22Rv1 (cell line): ENCODE measurements at regions not wholly inside any gene's neighbourhood (a gene's known extent, or its start where the extent isn't known, plus 50 kb on each side); places are given as distances from the start of the nearest gene placed in this dataset.

ENCODE experiments used
- ZFX ChIP-seq: fragments of 450-650 bp; IDR thresholded peaks from 2 replicates; pipeline ENCODE4 v1.6.1; 2017; ENCODE audit warnings: antibody characterized with exemption, borderline replicate concordance
- TF ChIP-seq, protein P1 (sequence below): fragments of 450-650 bp; IDR thresholded peaks from 2 replicates; pipeline ENCODE4 v1.5.1; 2017; ENCODE audit warnings: mild to moderate bottlenecking

DNA sequence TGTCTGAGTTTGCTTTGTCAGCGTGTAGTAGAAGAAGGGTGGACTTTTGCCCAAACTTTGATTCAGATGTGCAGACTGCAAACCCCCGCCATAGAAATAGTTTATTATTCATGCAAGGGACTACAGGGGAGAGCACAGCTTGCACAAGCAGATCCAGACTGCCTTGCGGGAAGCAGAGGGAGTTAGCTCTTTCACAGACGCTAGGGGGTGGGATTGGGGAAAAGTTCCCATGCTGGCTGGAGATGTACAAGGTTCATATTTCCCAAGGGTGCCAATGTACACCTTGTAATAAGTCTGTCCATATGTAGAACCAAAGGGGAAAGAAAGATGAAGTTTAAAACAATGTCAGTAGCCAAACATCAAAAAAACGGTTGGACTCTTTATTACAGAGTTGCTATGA, 749.7 kb upstream of the COX7C start:
- TF ChIP-seq, protein P1, sequence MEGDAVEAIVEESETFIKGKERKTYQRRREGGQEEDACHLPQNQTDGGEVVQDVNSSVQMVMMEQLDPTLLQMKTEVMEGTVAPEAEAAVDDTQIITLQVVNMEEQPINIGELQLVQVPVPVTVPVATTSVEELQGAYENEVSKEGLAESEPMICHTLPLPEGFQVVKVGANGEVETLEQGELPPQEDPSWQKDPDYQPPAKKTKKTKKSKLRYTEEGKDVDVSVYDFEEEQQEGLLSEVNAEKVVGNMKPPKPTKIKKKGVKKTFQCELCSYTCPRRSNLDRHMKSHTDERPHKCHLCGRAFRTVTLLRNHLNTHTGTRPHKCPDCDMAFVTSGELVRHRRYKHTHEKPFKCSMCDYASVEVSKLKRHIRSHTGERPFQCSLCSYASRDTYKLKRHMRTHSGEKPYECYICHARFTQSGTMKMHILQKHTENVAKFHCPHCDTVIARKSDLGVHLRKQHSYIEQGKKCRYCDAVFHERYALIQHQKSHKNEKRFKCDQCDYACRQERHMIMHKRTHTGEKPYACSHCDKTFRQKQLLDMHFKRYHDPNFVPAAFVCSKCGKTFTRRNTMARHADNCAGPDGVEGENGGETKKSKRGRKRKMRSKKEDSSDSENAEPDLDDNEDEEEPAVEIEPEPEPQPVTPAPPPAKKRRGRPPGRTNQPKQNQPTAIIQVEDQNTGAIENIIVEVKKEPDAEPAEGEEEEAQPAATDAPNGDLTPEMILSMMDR, result no peak
- TF ChIP-seq ZFX, result no peak
